GM20000 (cell line): ENCODE measurements at regions not wholly inside any gene's neighbourhood (a gene's known extent, or its start where the extent isn't known, plus 50 kb on each side); places are given as distances from the start of the nearest gene placed in this dataset.

ENCODE experiments used
- DNase-seq: peaks from one replicate; pipeline ENCODE4 v3.0.0; 2012; ENCODE audit warnings: low spot score
- CTCF ChIP-seq: IDR thresholded peaks from 2 replicates; pipeline ENCODE4 v1.5.1; 2012; ENCODE audit warnings: mild to moderate bottlenecking, control low read depth; ENCODE audit errors: extremely low read depth, missing control alignments

- DNase-seq, result peak; percentile 39
- no peak for TF ChIP-seq CTCF
Measured at GRCh38 chr7:22563621-22564241, 63.7 kb upstream of the STEAP1B start.

- no peak for TF ChIP-seq CTCF
- DNase-seq, result no peak
Measured at GRCh38 chr7:22563032-22563501, 63.1 kb upstream of the STEAP1B start.

- TF ChIP-seq CTCF, result no peak
- DNase-seq, result peak; percentile 30
Measured at GRCh38 chr7:22561895-22562593, 62.1 kb upstream of the STEAP1B start.

- DNase-seq, result no peak
- TF ChIP-seq CTCF, result no peak
Measured at GRCh38 chr7:22561321-22561811, 61.4 kb upstream of the STEAP1B start.

GRCh38 chr7:22559829-22560489 lies 60.0 kb upstream of the STEAP1B start:
- peak; percentile 73 for TF ChIP-seq CTCF
- DNase-seq, result peak; percentile 75

- no peak for TF ChIP-seq CTCF
- DNase-seq, result no peak
Measured at GRCh38 chr7:22557167-22557566, 57.2 kb upstream of the STEAP1B start.

GRCh38 chr7:22555476-22555875 lies 55.5 kb upstream of the STEAP1B start:
- no peak for TF ChIP-seq CTCF
- DNase-seq, result no peak
